ENCODE measurements at regions not wholly inside any gene's neighbourhood (a gene's known extent, or its start where the extent isn't known, plus 50 kb on each side); places are given as distances from the start of the nearest gene placed in this dataset.

GRCh38 chr2:128589681-128590080, 271.0 kb upstream of the HS6ST1 start:
- no peak for TF ChIP-seq CTCF (IDR thresholded peaks at IDR 0.05)
- no peak for TF ChIP-seq POLR2A (IDR thresholded peaks at IDR 0.05)

Data from Peyer's patch (tissue), 4 donors.